Endothelial cell of umbilical vein (primary cell): ENCODE measurements at regions not wholly inside any gene's neighbourhood (a gene's known extent, or its start where the extent isn't known, plus 50 kb on each side); places are given as distances from the start of the nearest gene placed in this dataset.

Experiments
- BruUV-seq: library from RNA; stranded (reverse); fragments of 400-500 nt; replicated peaks from 2 replicates; lab custom pipeline; 2021; lab: Mats Ljungman, UMichigan
- CTCF ChIA-PET: fragments of 300-600, 350-600 bp; sonication (Branson Sonifier 250); formaldehyde crosslinking; loops from one replicate; lab custom pipeline; 2021; ENCODE audit warnings: antibody characterized with exemption, inconsistent platforms; lab: Charles Lee
- POLR2A ChIA-PET: fragments of 300-600, 350-600 bp; sonication (Branson Sonifier 250); formaldehyde crosslinking; loops from one replicate; lab custom pipeline; 2021; ENCODE audit warnings: antibody characterized with exemption, inconsistent platforms; lab: Charles Lee
- DNase-seq: peaks from one replicate; pipeline ENCODE4 v3.0.0-alpha.2; 2011; ENCODE audit warnings: low read depth, low spot score
- FAIRE-seq: peaks from 2 replicates; lab custom pipeline; 2011; peaks lifted over from hg19 to GRCh38; lab: Jason Lieb, UNC
- H2AFZ ChIP-seq: 2 replicates; pipeline ENCODE4 v1.6.0; 2012; ENCODE audit warnings: low read depth, low read length, control low read depth, inconsistent platforms
- H3K27ac ChIP-seq: 2 replicates; pipeline ENCODE4 v1.5.1; 2011; ENCODE audit warnings: low read depth, mild to moderate bottlenecking, control low read depth, low read length, moderate library complexity; ENCODE audit not compliant: insufficient read depth
- H3K27me3 ChIP-seq, 2 experiments: 2 replicates each; pipeline versions ENCODE4 v1.6.0 to v1.6.1; 2011; ENCODE audit warnings: low read length in 2 of 2, mixed read lengths in 1 of 2; ENCODE audit not compliant: control insufficient read depth in 2 of 2, insufficient read depth in 2 of 2
- H3K36me3 ChIP-seq, 2 experiments: 2 replicates in 1 of 2; 3 replicates in 1 of 2; pipeline ENCODE4 v1.5.1; 2011; ENCODE audit warnings: low read length in 2 of 2, mild to moderate bottlenecking in 1 of 2, moderate library complexity in 1 of 2; ENCODE audit not compliant: control insufficient read depth in 2 of 2, insufficient read depth in 2 of 2; ENCODE audit errors: extremely low read depth in 1 of 2
- H3K4me1 ChIP-seq: 3 replicates; pipeline ENCODE4 v1.5.1; 2011; ENCODE audit warnings: mild to moderate bottlenecking, low read length; ENCODE audit not compliant: control insufficient read depth, insufficient read depth; ENCODE audit errors: extremely low read depth
- H3K4me2 ChIP-seq: 2 replicates; pipeline ENCODE4 v1.6.1; 2011; ENCODE audit warnings: low read length, control low read depth, mixed read lengths; ENCODE audit not compliant: insufficient read depth
- H3K4me3 ChIP-seq, 3 experiments: fragments of 200-600 bp in 1 of 3; sonication (generic), shearing (Covaris generic) in 1 of 3; replicated peaks in 1 of 3; 2 replicates each; pipeline ENCODE4 v1.5.1; 2011 to 2016; ENCODE audit warnings: control low read depth in 3 of 3, low read length in 3 of 3, mild to moderate bottlenecking in 2 of 3, inconsistent platforms in 1 of 3, low read depth in 1 of 3, moderate library complexity in 1 of 3; ENCODE audit not compliant: insufficient read depth in 1 of 3
- H3K79me2 ChIP-seq: 2 replicates; pipeline ENCODE4 v1.6.0; 2012; ENCODE audit warnings: low read length, inconsistent platforms; ENCODE audit not compliant: control insufficient read depth, insufficient read depth
- H3K9ac ChIP-seq: replicated peaks from 2 replicates; pipeline ENCODE3; 2011; ENCODE audit warnings: low read length, control low read depth; ENCODE audit not compliant: insufficient read depth; ENCODE audit errors: extremely low read depth
- H3K9me1 ChIP-seq: replicated peaks from 3 replicates; pipeline ENCODE4 v1.6.0; 2011; ENCODE audit warnings: mild to moderate bottlenecking, low read length; ENCODE audit not compliant: control insufficient read depth, insufficient read depth; ENCODE audit errors: extremely low read depth
- H3K9me3 ChIP-seq: replicated peaks from 2 replicates; pipeline ENCODE4 v1.5.1; 2012; ENCODE audit warnings: low read length, inconsistent platforms; ENCODE audit not compliant: control insufficient read depth, insufficient read depth
- H4K20me1 ChIP-seq: replicated peaks from 2 replicates; pipeline ENCODE3; 2011; ENCODE audit warnings: mild to moderate bottlenecking, low read length; ENCODE audit not compliant: control insufficient read depth, insufficient read depth; ENCODE audit errors: extremely low read depth
- EZH2 ChIP-seq: IDR thresholded peaks from 2 replicates; pipeline ENCODE4 v1.6.1; 2012; ENCODE audit warnings: borderline replicate concordance, low read depth, mild to moderate bottlenecking, moderate library complexity, low read length, inconsistent platforms; ENCODE audit not compliant: severe bottlenecking
- FOS ChIP-seq: IDR thresholded peaks from 2 replicates; pipeline ENCODE4 v1.6.1; 2011; ENCODE audit warnings: mild to moderate bottlenecking, low read length, moderate library complexity, borderline replicate concordance; ENCODE audit not compliant: insufficient read depth
- GATA2 ChIP-seq: IDR thresholded peaks from 2 replicates; pipeline ENCODE4 v1.7.0; 2011; ENCODE audit warnings: low read depth, mild to moderate bottlenecking, moderate library complexity, mixed read lengths, low read length; ENCODE audit not compliant: insufficient read length, insufficient read depth
- JUN ChIP-seq: IDR thresholded peaks from 2 replicates; pipeline ENCODE4 v1.6.1; 2011; ENCODE audit warnings: borderline replicate concordance, low read depth; ENCODE audit not compliant: insufficient read length, insufficient read depth
- MYC ChIP-seq: IDR thresholded peaks from one replicate; pipeline ENCODE4 v1.6.1; 2011; ENCODE audit warnings: mild to moderate bottlenecking, low read depth, low read length
- POLR2A ChIP-seq: IDR thresholded peaks from 2 replicates; pipeline ENCODE4 v1.6.1; 2012; ENCODE audit warnings: low read depth, mild to moderate bottlenecking, control low read depth, low read length
- POLR2AphosphoS5 ChIP-seq: IDR thresholded peaks from 2 replicates; pipeline ENCODE4 v1.6.1; 2012; ENCODE audit warnings: low read depth, mild to moderate bottlenecking, control low read depth, low read length, moderate library complexity; ENCODE audit not compliant: insufficient read depth
- dilution Hi-C: fragments of 300-500 bp; cut with MboI; formaldehyde crosslinking; loops from one replicate; pipeline ENCODE4 v1.15.0; 2019; ENCODE audit warnings: low sequenced_read_pairs; ENCODE audit not compliant: extremely low pct_ligation_motif_present
- intact Hi-C: fragments of 100-400 bp; cut with micrococcal nuclease; formaldehyde crosslinking; loops from one replicate; pipeline ENCODE4 v1.10.0; 2022
- TF ChIP-seq, protein P1 (sequence below): IDR thresholded peaks from 2 replicates; pipeline ENCODE4 v1.6.1; 2011; ENCODE audit not compliant: insufficient read depth, insufficient read length

DNA sequence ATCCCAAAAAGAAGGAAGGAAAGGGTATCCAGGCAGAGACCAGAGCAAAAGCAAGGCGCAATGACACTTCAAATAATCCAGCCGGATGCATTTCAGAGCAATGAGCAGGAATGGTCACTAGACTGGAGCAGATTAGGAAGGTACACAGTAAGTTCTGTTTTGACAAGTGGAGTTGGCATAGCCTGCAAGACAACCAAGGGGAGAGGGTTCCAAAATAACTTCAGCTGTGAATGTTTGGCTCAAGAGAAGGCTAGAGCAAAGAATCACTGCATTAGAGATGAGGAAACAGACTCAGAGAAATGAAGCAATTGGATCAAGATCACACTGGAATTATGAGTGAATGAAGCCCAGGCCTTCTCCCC lies 90.0 kb upstream of the EGFL6 start:
- no peak for DNase-seq
- no peaks in the 10 kb centered on the region for H4K20me1 ChIP-seq
- H3K27ac ChIP-seq, result no peak overlapping the region
- BruUV-seq, result no TSS peak
- H3K4me3 ChIP-seq, result no peak overlapping the region
- no peak for TF ChIP-seq GATA2
- H3K36me3 ChIP-seq, result no peaks in the 10 kb centered on the region
- dilution Hi-C loops (no loop called here), intact Hi-C loops (no loop called here)
- no peaks in the 10 kb centered on the region for H3K9me3 ChIP-seq
- H2AFZ ChIP-seq, result no peak overlapping the region
- no peak overlapping the region for H3K4me2 ChIP-seq
- POLR2A ChIA-PET, result no interaction called here
- CTCF ChIA-PET, result no interaction called here
- no peaks in the 10 kb centered on the region for H3K79me2 ChIP-seq
- H3K9ac ChIP-seq, result no peak overlapping the region
- H3K9me1 ChIP-seq, result no peaks in the 10 kb centered on the region
- no peaks in the 10 kb centered on the region for H3K4me1 ChIP-seq
- H3K27me3 ChIP-seq, result no peaks in the 10 kb centered on the region
- FAIRE-seq, result no peak

DNA sequence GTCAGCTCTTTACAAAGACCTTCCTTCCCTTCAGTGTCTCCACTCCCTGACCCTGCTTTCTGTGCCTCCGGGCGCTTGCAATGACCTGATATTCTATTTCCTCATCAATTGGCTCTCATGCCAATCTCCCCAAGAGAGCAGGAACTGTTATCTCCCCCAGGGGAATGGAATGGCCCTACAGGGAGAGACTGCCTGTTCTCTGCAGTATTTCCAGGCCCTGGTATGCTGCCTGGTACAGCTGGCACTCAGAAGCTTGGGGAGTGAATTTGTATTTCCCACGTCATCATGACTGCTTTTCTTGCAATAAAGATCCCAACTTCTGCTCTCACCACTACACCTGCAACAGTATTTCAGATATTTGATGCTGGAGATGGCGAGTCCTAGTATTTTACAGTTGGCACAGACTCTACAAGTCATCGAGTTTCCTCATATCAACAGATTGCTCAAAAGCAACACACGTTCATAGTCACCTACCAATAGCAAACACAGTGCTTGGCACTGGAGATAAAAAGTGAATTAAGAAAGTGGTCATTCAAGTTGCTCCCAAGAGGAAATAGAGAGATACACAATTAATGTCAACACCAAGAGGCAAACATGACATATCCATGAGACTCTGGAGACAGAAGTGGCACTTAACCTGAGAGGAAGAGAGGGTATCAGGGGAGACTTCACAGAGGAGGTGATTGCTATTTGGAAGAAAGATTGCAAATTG lies 90.5 kb upstream of the EGFL6 start:
- FAIRE-seq (no peak), DNase-seq (no peak)
- Histone ChIP-seq H3K4me3 (no peak overlapping the region), H3K79me2 (no peaks in the 10 kb centered on the region), H3K27me3 (no peaks in the 10 kb centered on the region), H3K9me1 (no peaks in the 10 kb centered on the region), H3K36me3 (no peaks in the 10 kb centered on the region), H3K27ac (no peak overlapping the region), H2AFZ (no peak overlapping the region), H4K20me1 (no peaks in the 10 kb centered on the region), H3K4me2 (no peak overlapping the region), H3K4me1 (no peaks in the 10 kb centered on the region), H3K9me3 (no peaks in the 10 kb centered on the region), H3K9ac (no peak overlapping the region)
- TF ChIP-seq, protein P1, sequence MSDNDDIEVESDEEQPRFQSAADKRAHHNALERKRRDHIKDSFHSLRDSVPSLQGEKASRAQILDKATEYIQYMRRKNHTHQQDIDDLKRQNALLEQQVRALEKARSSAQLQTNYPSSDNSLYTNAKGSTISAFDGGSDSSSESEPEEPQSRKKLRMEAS, result no peak
- TF ChIP-seq FOS (no peak), GATA2 (no peak), EZH2 (no peak), POLR2AphosphoS5 (no peak), MYC (no peak), POLR2A (no peak), JUN (no peak)
- ChIA-PET CTCF (no interaction called here), POLR2A (no interaction called here)
- BruUV-seq, result no TSS peak
- intact Hi-C loops, result no loop called here
- dilution Hi-C loops, result no loop called here
